ENCODE measurements at regions not wholly inside any gene's neighbourhood (a gene's known extent, or its start where the extent isn't known, plus 50 kb on each side); places are given as distances from the start of the nearest gene placed in this dataset.

GRCh38 chr9:13485068-13485596, 205.6 kb upstream of the MPDZ start:
- TF ChIP-seq, protein P1, sequence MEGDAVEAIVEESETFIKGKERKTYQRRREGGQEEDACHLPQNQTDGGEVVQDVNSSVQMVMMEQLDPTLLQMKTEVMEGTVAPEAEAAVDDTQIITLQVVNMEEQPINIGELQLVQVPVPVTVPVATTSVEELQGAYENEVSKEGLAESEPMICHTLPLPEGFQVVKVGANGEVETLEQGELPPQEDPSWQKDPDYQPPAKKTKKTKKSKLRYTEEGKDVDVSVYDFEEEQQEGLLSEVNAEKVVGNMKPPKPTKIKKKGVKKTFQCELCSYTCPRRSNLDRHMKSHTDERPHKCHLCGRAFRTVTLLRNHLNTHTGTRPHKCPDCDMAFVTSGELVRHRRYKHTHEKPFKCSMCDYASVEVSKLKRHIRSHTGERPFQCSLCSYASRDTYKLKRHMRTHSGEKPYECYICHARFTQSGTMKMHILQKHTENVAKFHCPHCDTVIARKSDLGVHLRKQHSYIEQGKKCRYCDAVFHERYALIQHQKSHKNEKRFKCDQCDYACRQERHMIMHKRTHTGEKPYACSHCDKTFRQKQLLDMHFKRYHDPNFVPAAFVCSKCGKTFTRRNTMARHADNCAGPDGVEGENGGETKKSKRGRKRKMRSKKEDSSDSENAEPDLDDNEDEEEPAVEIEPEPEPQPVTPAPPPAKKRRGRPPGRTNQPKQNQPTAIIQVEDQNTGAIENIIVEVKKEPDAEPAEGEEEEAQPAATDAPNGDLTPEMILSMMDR (IDR thresholded peaks at IDR 0.05; ENCODE audit: low read length) = no peak
- TF ChIP-seq EZH2 (optimal IDR thresholded peaks at IDR 0.05; ENCODE audit: low read depth, low read length) (no peak), EZH2phosphoT487 (IDR thresholded peaks at IDR 0.05; ENCODE audit: low read length) (no peak)
